OCI-LY7 (cell line): ENCODE measurements at regions not wholly inside any gene's neighbourhood (a gene's known extent, or its start where the extent isn't known, plus 50 kb on each side); places are given as distances from the start of the nearest gene placed in this dataset.

ENCODE experiments used
- EZH2phosphoT487 ChIP-seq: fragments of 200-600 bp; sonication (generic); IDR thresholded peaks from 2 replicates; pipeline ENCODE4 v1.6.1; 2018; ENCODE audit warnings: low read depth, borderline replicate concordance, mild to moderate bottlenecking, mixed run types, antibody characterized with exemption, low read length, moderate library complexity, mixed read lengths
- TF ChIP-seq, protein P1 (sequence below): fragments of 200-600 bp; sonication (generic); conservative IDR thresholded peaks from 2 replicates; pipeline ENCODE4 v1.5.1; 2014; ENCODE audit warnings: mild to moderate bottlenecking, antibody characterized with exemption, low read length, moderate library complexity, mixed read lengths

- TF ChIP-seq, protein P1, sequence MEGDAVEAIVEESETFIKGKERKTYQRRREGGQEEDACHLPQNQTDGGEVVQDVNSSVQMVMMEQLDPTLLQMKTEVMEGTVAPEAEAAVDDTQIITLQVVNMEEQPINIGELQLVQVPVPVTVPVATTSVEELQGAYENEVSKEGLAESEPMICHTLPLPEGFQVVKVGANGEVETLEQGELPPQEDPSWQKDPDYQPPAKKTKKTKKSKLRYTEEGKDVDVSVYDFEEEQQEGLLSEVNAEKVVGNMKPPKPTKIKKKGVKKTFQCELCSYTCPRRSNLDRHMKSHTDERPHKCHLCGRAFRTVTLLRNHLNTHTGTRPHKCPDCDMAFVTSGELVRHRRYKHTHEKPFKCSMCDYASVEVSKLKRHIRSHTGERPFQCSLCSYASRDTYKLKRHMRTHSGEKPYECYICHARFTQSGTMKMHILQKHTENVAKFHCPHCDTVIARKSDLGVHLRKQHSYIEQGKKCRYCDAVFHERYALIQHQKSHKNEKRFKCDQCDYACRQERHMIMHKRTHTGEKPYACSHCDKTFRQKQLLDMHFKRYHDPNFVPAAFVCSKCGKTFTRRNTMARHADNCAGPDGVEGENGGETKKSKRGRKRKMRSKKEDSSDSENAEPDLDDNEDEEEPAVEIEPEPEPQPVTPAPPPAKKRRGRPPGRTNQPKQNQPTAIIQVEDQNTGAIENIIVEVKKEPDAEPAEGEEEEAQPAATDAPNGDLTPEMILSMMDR: no peak
- TF ChIP-seq EZH2phosphoT487: no peak
Measured at GRCh38 chr10:33632432-33632831, 298.0 kb upstream of the NRP1 start.
